Mesenchymal stem cell (in vitro differentiated cells and primary cell): ENCODE measurements at regions not wholly inside any gene's neighbourhood (a gene's known extent, or its start where the extent isn't known, plus 50 kb on each side); places are given as distances from the start of the nearest gene placed in this dataset.

Experiments
- DNase-seq: peaks from one replicate; pipeline ENCODE4 v3.0.0-alpha.2; 2013
- H2AFZ ChIP-seq: one replicate; pipeline ENCODE4 v1.6.1; 2013; ENCODE audit warnings: low read depth, mild to moderate bottlenecking, control low read depth, inconsistent platforms, low read length, moderate library complexity
- H2AK5ac ChIP-seq: 2 replicates; pipeline ENCODE4 v1.6.1; 2013; ENCODE audit warnings: low read length, moderate library complexity, mild to moderate bottlenecking, inconsistent platforms; ENCODE audit not compliant: severe bottlenecking
- H2BK120ac ChIP-seq: one replicate; pipeline ENCODE4 v1.6.1; 2013; ENCODE audit warnings: low read depth, mild to moderate bottlenecking, inconsistent platforms, low read length, moderate library complexity
- H2BK12ac ChIP-seq, 2 experiments: one replicate each; pipeline ENCODE4 v1.6.1; 2013; ENCODE audit warnings: inconsistent platforms in 2 of 2, low read length in 2 of 2, mild to moderate bottlenecking in 2 of 2, moderate library complexity in 2 of 2, control low read depth in 1 of 2
- H2BK15ac ChIP-seq: one replicate; pipeline ENCODE4 v1.6.1; 2013; ENCODE audit warnings: mild to moderate bottlenecking, low read depth, inconsistent platforms; ENCODE audit not compliant: poor library complexity, severe bottlenecking
- H2BK5ac ChIP-seq: 2 replicates; pipeline ENCODE4 v1.6.1; 2013; ENCODE audit warnings: low read depth, mild to moderate bottlenecking, low read length, control low read depth, inconsistent platforms; ENCODE audit not compliant: poor library complexity, severe bottlenecking
- H3K14ac ChIP-seq, 2 experiments: one replicate each; pipeline ENCODE4 v1.6.1; 2013; ENCODE audit warnings: inconsistent platforms in 2 of 2, low read length in 2 of 2, control low read depth in 1 of 2, mild to moderate bottlenecking in 1 of 2, moderate library complexity in 1 of 2
- H3K18ac ChIP-seq, 2 experiments: one replicate each; pipeline ENCODE4 v1.6.1; 2013; ENCODE audit warnings: inconsistent platforms in 2 of 2, low read length in 2 of 2, control low read depth in 1 of 2, low read depth in 1 of 2, mild to moderate bottlenecking in 1 of 2
- H3K23ac ChIP-seq, 2 experiments: one replicate each; pipeline ENCODE4 v1.6.1; 2013; ENCODE audit warnings: inconsistent platforms in 2 of 2, low read length in 2 of 2, mild to moderate bottlenecking in 2 of 2, moderate library complexity in 2 of 2, control low read depth in 1 of 2
- H3K27ac ChIP-seq: 2 replicates; pipeline ENCODE4 v1.5.1; 2013; ENCODE audit warnings: mild to moderate bottlenecking, moderate library complexity, low read length, control low read depth, inconsistent platforms; ENCODE audit not compliant: poor library complexity, severe bottlenecking
- H3K27me3 ChIP-seq, 2 experiments: 2 replicates each; pipeline versions ENCODE4 v1.6.1 to v1.7.0; 2013; ENCODE audit warnings: low read length in 2 of 2, mild to moderate bottlenecking in 2 of 2, moderate library complexity in 2 of 2, control low read depth in 1 of 2, inconsistent platforms in 1 of 2; ENCODE audit not compliant: control insufficient read depth in 1 of 2, insufficient read depth in 1 of 2
- H3K36me3 ChIP-seq, 2 experiments: 2 replicates each; pipeline versions ENCODE4 v1.6.1 to v1.7.0; 2013; ENCODE audit warnings: low read length in 2 of 2, control low read depth in 1 of 2, inconsistent platforms in 1 of 2, low read depth in 1 of 2, mild to moderate bottlenecking in 1 of 2; ENCODE audit not compliant: insufficient read depth in 2 of 2, control insufficient read depth in 1 of 2
- H3K4ac ChIP-seq, 2 experiments: one replicate each; pipeline ENCODE4 v1.6.1; 2013; ENCODE audit warnings: inconsistent platforms in 2 of 2, low read length in 2 of 2, mild to moderate bottlenecking in 2 of 2, moderate library complexity in 2 of 2, control low read depth in 1 of 2, low read depth in 1 of 2
- H3K4me1 ChIP-seq: 2 replicates; pipeline ENCODE4 v1.6.1; 2013; ENCODE audit warnings: low read depth, low read length, control low read depth; ENCODE audit not compliant: control insufficient read depth, insufficient read depth
- H3K4me2 ChIP-seq: 2 replicates; pipeline ENCODE4 v1.6.1; 2013; ENCODE audit warnings: low read length, mild to moderate bottlenecking, inconsistent platforms; ENCODE audit not compliant: poor library complexity, severe bottlenecking
- H3K4me3 ChIP-seq, 2 experiments: 2 replicates each; pipeline versions ENCODE4 v1.5.1 to v1.7.0; 2013; ENCODE audit warnings: low read length in 2 of 2, mild to moderate bottlenecking in 2 of 2, control low read depth in 1 of 2, low read depth in 1 of 2; ENCODE audit not compliant: insufficient read depth in 1 of 2
- H3K79me1 ChIP-seq: replicated peaks from 2 replicates; pipeline ENCODE4 v1.6.1; 2013; ENCODE audit warnings: mild to moderate bottlenecking, control low read depth, low read length, inconsistent platforms; ENCODE audit not compliant: poor library complexity, severe bottlenecking
- H3K9ac ChIP-seq: 2 replicates; pipeline ENCODE4 v1.7.0; 2013; ENCODE audit warnings: mild to moderate bottlenecking, low read length, moderate library complexity
- H3K9me3 ChIP-seq: 2 replicates; pipeline ENCODE4 v1.7.0; 2013; ENCODE audit warnings: mild to moderate bottlenecking, low read length; ENCODE audit not compliant: control insufficient read depth
- H4K8ac ChIP-seq: one replicate; pipeline ENCODE4 v1.6.1; 2013; ENCODE audit warnings: inconsistent platforms, mild to moderate bottlenecking, low read length, moderate library complexity
- H4K91ac ChIP-seq: one replicate; pipeline ENCODE4 v1.6.1; 2013; ENCODE audit warnings: mild to moderate bottlenecking, low read length, inconsistent platforms
- WGBS: methylation state at CpG from one replicate; pipeline ENCODE4 v1.1.7; 2013; ENCODE audit warnings: mixed read lengths; 5-methylcytosine and 5-hydroxymethylcytosine counted together

GRCh38 chr3:74507691-74508090 lies 106.8 kb downstream of the CNTN3 start:
- Histone ChIP-seq H3K4me3 (no peak overlapping the region), H2AK5ac (no peak overlapping the region), H4K8ac (no peak overlapping the region), H3K79me1 (no peaks in the 10 kb centered on the region), H2BK15ac (no peak overlapping the region), H2AFZ (no peak overlapping the region), H4K91ac (no peak overlapping the region), H2BK5ac (no peak overlapping the region), H3K9me3 (no peaks in the 10 kb centered on the region), H2BK12ac (no peak overlapping the region), H3K23ac (no peak overlapping the region), H3K4me1 (no peaks in the 10 kb centered on the region), H3K14ac (no peak overlapping the region), H2BK120ac (no peak overlapping the region), H3K27me3 (no peaks in the 10 kb centered on the region), H3K4ac (no peak overlapping the region), H3K4me2 (no peak overlapping the region), H3K27ac (no peak overlapping the region), H3K18ac (no peak overlapping the region), H3K9ac (no peak overlapping the region), H3K36me3 (no peaks in the 10 kb centered on the region)
- DNase-seq: no peak
- 91% methylated on average over 6 of the region's 6 CpGs for WGBS

GRCh38 chr3:74506246-74506645 lies 108.2 kb downstream of the CNTN3 start:
- Histone ChIP-seq H2AFZ (no peak overlapping the region), H3K23ac (no peak overlapping the region), H3K9ac (no peak overlapping the region), H3K18ac (no peak overlapping the region), H2BK5ac (no peak overlapping the region), H3K14ac (no peak overlapping the region), H3K4me3 (no peak overlapping the region), H2BK120ac (no peak overlapping the region), H3K27me3 (no peaks in the 10 kb centered on the region), H4K91ac (no peak overlapping the region), H2AK5ac (no peak overlapping the region), H3K4ac (no peak overlapping the region), H3K9me3 (no peaks in the 10 kb centered on the region), H3K4me2 (no peak overlapping the region), H3K79me1 (no peaks in the 10 kb centered on the region), H3K4me1 (no peaks in the 10 kb centered on the region), H3K27ac (no peak overlapping the region), H2BK12ac (no peak overlapping the region), H2BK15ac (no peak overlapping the region), H4K8ac (no peak overlapping the region), H3K36me3 (no peaks in the 10 kb centered on the region)
- DNase-seq: no peak
- 62% methylated on average over 1 of the region's 1 CpG for WGBS

GRCh38 chr3:74501007-74501406 lies 113.5 kb downstream of the CNTN3 start:
- H3K79me1 ChIP-seq: no peaks in the 10 kb centered on the region
- H3K4me2 ChIP-seq: no peak overlapping the region
- H3K27ac ChIP-seq: no peak overlapping the region
- H3K4me1 ChIP-seq: no peaks in the 10 kb centered on the region
- no peaks in the 10 kb centered on the region for H3K36me3 ChIP-seq
- no peak overlapping the region for H2AFZ ChIP-seq
- no peak overlapping the region for H3K4me3 ChIP-seq
- DNase-seq: no peak
- H2BK5ac ChIP-seq: no peak overlapping the region
- H3K4ac ChIP-seq: no peak overlapping the region
- H2BK15ac ChIP-seq: no peak overlapping the region
- H3K9me3 ChIP-seq: no peaks in the 10 kb centered on the region
- H3K9ac ChIP-seq: no peak overlapping the region
- H3K18ac ChIP-seq: no peak overlapping the region
- no peak overlapping the region for H3K14ac ChIP-seq
- no peak overlapping the region for H2BK12ac ChIP-seq
- 86% methylated on average over 6 of the region's 6 CpGs for WGBS
- no peaks in the 10 kb centered on the region for H3K27me3 ChIP-seq
- H3K23ac ChIP-seq: no peak overlapping the region
- no peak overlapping the region for H2BK120ac ChIP-seq
- no peak overlapping the region for H4K8ac ChIP-seq
- no peak overlapping the region for H4K91ac ChIP-seq
- no peak overlapping the region for H2AK5ac ChIP-seq

- Histone ChIP-seq H2BK120ac (no peak overlapping the region), H3K4ac (no peak overlapping the region), H2BK5ac (no peak overlapping the region), H4K91ac (no peak overlapping the region), H3K27me3 (no peaks in the 10 kb centered on the region), H4K8ac (no peak overlapping the region), H3K4me3 (no peak overlapping the region), H3K4me2 (no peak overlapping the region), H2BK12ac (no peak overlapping the region), H2AK5ac (no peak overlapping the region), H3K18ac (no peak overlapping the region), H3K27ac (no peak overlapping the region), H3K23ac (no peak overlapping the region), H3K36me3 (no peaks in the 10 kb centered on the region), H3K79me1 (no peaks in the 10 kb centered on the region), H3K14ac (no peak overlapping the region), H3K4me1 (no peaks in the 10 kb centered on the region), H3K9me3 (no peaks in the 10 kb centered on the region), H3K9ac (no peak overlapping the region), H2BK15ac (no peak overlapping the region), H2AFZ (no peak overlapping the region)
- 80% methylated on average over 3 of the region's 5 CpGs for WGBS
- DNase-seq: no peak
Observed at GRCh38 chr3:74500257-74500656, 114.2 kb downstream of the CNTN3 start.
